GM12892 (cell line): ENCODE measurements at regions not wholly inside any gene's neighbourhood (a gene's known extent, or its start where the extent isn't known, plus 50 kb on each side); places are given as distances from the start of the nearest gene placed in this dataset.

Source experiments
- POLR2A ChIP-seq: IDR thresholded peaks from 2 replicates; pipeline ENCODE4 v1.6.1; 2011; ENCODE audit warnings: low read depth, low read length, control low read depth
- POLR2AphosphoS5 ChIP-seq: IDR thresholded peaks from 2 replicates; pipeline ENCODE4 v1.6.1; 2011; ENCODE audit warnings: low read depth, low read length, control low read depth
- TAF1 ChIP-seq: IDR thresholded peaks from 2 replicates; pipeline ENCODE4 v1.6.1; 2011; ENCODE audit warnings: low read depth, mild to moderate bottlenecking, control low read depth, low read length, borderline replicate concordance

DNA sequence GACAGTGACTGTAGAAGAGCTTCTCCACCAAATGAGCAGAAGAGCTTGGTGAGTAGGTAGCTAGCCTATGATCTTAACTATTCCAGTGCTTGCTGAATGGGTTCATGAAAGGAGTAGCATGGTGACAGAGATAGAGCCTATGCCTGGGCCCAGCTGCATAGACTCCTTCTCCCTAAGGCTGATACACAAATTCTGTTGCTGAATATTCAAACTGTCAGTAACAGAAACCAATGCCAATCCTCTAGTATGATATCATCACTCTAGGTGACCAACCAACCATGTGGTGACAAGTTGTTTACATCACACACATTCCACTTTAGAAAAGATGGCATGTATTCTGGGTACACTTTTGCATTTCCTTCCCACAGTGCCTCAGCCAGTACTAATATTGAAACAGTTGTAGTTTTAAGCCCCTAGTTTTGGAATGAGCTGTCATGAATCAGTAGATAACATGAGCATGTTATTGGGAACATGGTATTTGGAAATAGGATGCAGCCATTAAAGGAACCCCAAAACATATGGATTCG, 103.4 kb upstream of the GRXCR1 start:
- TF ChIP-seq TAF1 (no peak), POLR2A (no peak), POLR2AphosphoS5 (no peak)
